HG03378 (cell line): ENCODE measurements at regions not wholly inside any gene's neighbourhood (a gene's known extent, or its start where the extent isn't known, plus 50 kb on each side); places are given as distances from the start of the nearest gene placed in this dataset.
"Not testable (repeated sequence)": the region's sequence is repeated elsewhere in the genome, so short reads cannot be mapped to it uniquely, and the experiment has no call there.

Experiments
- ATAC-seq: cut with Tn5 transposase; IDR thresholded peaks from one replicate; pipeline ENCODE4 v1.9.1; 2021; ENCODE audit warnings: mild to moderate bottlenecking, moderate library complexity; ENCODE audit not compliant: unreplicated experiment

GRCh38 chr20:56723331-56723730, 94.2 kb downstream of the TFAP2C start:
- ATAC-seq, result no peak

GRCh38 chr20:56724241-56724757, 95.2 kb downstream of the TFAP2C start:
- no peak for ATAC-seq

- ATAC-seq, result no peak
Observed at GRCh38 chr20:56730003-56730402, 100.9 kb downstream of the TFAP2C start.

GRCh38 chr20:56730996-56731395, 101.9 kb downstream of the TFAP2C start:
- no peak for ATAC-seq

- ATAC-seq, result no peak
Observed at GRCh38 chr20:56731476-56731875, 102.4 kb downstream of the TFAP2C start.

GRCh38 chr20:56733967-56734366, 104.9 kb downstream of the TFAP2C start:
- no peak for ATAC-seq

GRCh38 chr20:56735084-56735642, 106.1 kb downstream of the TFAP2C start:
- ATAC-seq, result no peak

- no peak for ATAC-seq
Observed at GRCh38 chr20:56736285-56736857, 107.3 kb downstream of the TFAP2C start.

GRCh38 chr20:56744325-56744821, 115.3 kb downstream of the TFAP2C start:
- ATAC-seq, result not testable (repeated sequence)

- no peak for ATAC-seq
Observed at GRCh38 chr20:56748476-56749377, 119.6 kb downstream of the TFAP2C start.

- no peak for ATAC-seq
Observed at GRCh38 chr20:56750430-56750829, 121.3 kb downstream of the TFAP2C start.

- no peak for ATAC-seq
Observed at GRCh38 chr20:56752274-56752673, 123.2 kb downstream of the TFAP2C start.

GRCh38 chr20:56755201-56755600, 126.1 kb downstream of the TFAP2C start:
- ATAC-seq, result no peak

- ATAC-seq, result not testable (repeated sequence)
Observed at GRCh38 chr20:56756658-56757057, 127.6 kb downstream of the TFAP2C start.

GRCh38 chr20:56758706-56759105, 129.6 kb downstream of the TFAP2C start:
- no peak for ATAC-seq

- ATAC-seq, result no peak
Observed at GRCh38 chr20:56759741-56760278, 130.7 kb downstream of the TFAP2C start.

GRCh38 chr20:56760610-56761009, 131.5 kb downstream of the TFAP2C start:
- no peak for ATAC-seq

- no peak for ATAC-seq
Observed at GRCh38 chr20:56761393-56761792, 132.3 kb downstream of the TFAP2C start.

GRCh38 chr20:56762401-56762800, 133.3 kb downstream of the TFAP2C start:
- ATAC-seq, result no peak

GRCh38 chr20:56762829-56763228, 133.7 kb downstream of the TFAP2C start:
- no peak for ATAC-seq

- no peak for ATAC-seq
Observed at GRCh38 chr20:56764671-56765070, 135.6 kb downstream of the TFAP2C start.
